ENCODE measurements at regions not wholly inside any gene's neighbourhood (a gene's known extent, or its start where the extent isn't known, plus 50 kb on each side); places are given as distances from the start of the nearest gene placed in this dataset.

- no peak for DNase-seq
Observed at GRCh38 chr4:56200275-56200674, 187.0 kb downstream of the AASDH start.

GRCh38 chr4:56198265-56198664 lies 189.0 kb downstream of the AASDH start:
- no peak for DNase-seq

DNA sequence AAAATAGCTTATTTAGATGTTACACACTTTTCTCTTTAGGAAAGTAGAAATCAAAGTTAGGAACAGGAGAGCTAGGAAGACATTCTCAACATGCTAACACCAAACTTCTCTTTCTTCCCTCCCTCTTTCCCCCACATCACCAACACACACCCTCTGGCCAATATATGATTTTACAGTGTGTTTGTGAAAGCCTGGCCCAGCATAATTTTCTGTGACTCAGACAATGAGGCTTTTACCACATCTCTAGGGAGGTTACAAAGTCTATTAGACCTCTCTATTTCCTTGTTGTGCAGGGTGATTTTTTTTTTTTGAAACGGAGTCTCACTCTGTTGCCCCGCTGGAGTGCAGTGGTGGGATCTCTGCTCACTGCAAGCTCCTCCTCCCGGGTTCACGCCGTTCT lies 189.9 kb downstream of the AASDH start:
- DNase-seq, result no peak

DNA sequence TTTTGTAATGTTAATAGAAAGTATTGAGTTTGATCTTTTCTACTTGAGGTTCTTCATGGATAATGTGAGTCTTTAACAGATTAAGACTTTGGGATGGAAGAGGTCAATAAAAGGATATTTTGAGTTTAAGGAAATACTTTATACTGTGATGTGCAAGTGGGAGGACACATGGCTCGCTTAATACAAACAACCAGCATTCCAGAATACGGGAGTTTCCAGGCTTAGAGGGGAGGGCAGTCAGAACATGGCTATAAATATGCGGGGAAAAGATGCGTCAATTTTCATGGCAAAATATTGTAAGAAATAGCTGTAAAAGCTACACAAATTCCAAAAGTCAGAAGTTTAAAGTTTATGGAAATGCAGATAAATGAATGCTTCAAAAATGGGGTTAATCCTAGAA lies 192.3 kb downstream of the AASDH start:
- no peak for DNase-seq

DNA sequence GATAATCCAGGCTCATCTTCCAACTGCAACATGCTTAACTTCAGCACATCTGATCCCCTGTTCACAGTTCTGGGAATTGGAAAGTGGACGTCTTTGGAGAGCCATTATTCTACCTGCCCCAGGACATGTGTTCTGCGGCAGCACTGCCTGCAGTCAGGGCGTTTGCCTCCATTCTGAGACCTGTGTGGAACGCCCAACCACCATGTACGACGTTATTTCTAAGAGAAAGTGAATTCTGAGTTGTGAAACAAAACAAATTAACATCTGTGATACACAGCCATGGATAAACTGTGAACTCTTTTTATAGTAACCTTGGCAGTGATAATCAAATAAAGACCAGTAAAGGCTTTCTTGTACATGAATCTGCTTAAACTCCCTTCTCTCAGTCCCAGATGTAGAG lies 195.8 kb downstream of the AASDH start:
- no peak for DNase-seq

GRCh38 chr4:56187688-56188087 lies 199.6 kb downstream of the AASDH start:
- no peak for DNase-seq

DNA sequence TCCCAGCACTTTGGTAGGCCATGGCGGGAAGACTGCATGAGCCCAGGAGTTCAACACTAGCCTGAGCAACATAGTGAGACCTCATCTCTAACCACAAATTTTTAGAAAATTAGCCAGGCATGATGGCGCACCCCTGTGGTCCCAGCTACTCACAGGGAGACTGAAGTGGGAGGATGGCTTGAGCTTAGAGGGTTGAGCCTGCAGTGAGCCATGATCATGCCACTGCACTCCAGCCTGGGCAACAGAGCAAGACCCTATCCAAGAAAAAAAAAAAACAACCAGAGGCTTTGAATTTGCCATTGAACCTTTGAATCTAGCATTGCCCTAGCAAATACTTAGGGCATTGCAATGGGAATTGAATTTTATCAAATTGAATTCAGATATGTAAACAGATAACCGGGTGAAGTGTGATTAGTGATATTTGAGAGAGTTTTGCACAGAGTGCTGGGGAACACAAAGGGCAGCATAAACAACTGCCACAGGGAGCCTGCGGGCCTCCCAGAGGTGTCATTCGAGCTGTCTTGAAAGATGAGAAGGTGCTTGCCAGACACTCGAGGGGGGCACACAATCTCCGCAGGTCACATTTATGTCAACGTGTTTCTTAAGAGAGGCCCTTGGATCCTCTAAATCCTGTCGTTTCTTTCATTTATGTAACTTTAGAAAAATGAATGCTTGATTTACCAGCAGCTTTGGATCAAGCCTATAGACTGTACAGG lies 200.3 kb downstream of the AASDH start:
- no peak for DNase-seq

DNA sequence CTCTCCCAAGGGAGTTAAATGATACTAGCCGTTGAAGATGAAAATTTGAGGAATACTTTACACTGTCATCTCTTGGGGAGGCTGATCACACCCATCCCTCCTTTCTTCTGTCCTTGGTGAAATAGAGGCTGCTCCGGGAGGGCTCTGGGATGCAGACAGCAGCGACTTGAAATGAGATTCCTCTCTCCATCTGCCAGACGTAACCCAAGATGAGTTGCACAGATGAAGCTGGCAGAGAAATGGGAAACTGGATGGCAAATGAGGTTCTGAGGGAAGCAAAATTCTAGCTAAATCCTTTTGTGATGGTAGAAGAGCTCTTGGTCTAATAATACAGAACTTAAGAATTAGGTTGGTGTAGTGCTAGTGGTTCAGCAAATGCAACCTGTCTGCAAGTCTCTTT lies 201.4 kb downstream of the AASDH start:
- no peak for DNase-seq

DNA sequence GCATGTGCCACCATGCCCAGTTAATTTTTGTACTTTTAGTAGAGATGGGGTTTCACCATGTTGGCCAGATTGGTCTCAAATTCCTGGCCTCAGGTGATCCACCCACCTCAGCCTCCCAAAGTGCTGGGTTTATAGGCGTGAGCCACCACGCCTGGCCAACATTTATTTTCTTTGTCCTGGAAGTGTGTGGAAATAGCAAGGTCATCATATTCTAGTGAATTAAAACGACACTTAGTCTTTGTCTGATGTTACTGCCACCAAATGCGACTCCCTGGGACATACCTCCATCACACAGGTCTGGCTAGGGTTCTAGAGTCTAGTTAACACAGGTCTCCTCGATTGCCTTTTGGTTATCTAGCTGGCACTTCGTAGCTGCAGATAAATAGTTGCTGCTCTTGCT lies 203.1 kb downstream of the AASDH start:
- DNase-seq, result no peak

DNA sequence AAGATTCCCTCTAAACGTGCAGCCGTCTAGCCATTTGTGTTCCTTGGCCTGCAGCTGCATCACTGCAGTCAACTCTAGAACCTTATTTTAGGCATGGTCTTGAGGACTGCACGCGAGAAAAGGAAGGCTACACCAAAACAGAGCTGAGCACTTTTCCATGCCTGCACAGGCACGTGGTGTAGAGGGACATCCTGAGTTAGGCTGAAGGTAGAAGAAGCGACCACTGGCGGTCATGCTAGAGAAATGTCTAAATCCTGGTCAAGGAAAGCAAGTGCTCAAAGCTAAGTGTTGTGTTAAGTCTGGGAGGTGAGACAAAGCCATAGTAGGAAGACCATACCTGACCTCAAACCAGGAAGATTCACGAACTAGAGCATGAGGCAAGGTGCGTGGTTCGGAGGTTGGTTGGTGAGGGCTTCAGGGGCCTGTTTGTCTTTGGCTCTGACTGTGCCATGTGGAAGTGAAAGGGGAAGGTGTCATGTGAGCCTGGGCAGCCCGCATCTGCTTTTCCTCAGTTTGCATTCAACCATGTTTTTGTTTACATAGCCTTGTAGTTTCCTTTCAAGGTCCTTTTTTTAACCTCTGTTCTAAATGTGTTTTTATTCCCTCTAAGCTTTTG lies 203.8 kb downstream of the AASDH start:
- no peak for DNase-seq

DNA sequence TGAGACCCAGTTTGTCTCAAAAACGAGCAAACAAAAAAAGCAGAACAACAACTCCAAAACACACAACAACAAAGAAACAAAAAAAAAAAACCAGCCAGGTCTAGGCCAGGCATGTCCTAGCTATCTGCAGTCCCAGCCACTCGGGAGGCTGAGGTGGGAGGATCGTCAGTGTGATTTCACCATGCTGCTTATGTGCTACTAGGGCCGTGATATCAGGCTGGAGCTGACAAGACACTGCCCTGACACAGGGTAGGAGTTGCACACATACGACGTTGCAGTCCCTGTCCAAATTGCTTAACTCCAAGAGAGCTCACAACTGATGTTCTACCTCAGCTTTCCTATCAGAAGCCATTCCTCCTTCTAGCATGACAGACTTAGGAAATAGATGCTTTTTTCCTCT lies 204.9 kb downstream of the AASDH start:
- no peak for DNase-seq

GRCh38 chr4:56181140-56181953 lies 205.9 kb downstream of the AASDH start:
- DNase-seq, result no peak

GRCh38 chr4:56169061-56169460 lies 218.2 kb downstream of the AASDH start:
- DNase-seq, result no peak

DNA sequence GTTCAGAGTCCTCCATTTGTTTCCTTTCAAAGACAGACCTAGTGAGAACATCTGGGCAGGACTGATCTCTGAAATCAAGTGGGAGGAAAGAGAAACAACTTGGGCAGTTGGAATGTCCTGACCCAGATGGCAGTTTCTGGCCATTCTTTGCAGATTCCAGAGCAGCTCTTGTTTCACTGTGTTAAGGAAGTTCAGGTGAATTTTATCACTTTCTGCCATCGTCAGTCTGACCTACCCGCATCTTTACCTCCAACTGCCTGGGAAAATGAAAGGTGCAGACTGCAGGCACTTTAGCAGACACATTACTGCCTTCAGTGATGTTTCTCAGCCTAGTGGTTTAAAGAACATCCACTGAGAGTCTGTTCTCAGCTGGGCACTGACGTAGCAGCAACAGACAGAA lies 216.2 kb downstream of the CEP135 start:
- DNase-seq, result no peak

DNA sequence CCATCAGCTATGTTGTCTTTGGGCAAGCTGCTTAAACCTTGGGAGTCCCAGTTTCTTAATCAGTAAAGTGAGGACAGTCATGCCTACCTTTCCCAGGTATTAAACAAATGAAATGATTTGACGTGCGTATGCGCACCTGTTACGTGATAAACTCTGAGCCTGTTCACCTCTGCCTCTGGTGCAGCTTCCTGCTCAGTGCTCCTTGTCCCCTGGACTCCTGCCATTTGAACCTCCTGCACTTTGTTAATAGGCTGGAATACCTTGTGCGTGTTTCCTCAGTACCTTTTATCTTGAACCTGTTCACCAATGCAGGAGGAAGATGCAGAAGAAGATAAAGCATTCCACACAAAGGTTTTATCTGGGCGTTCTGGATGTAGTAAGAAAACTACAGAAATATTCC lies 211.9 kb downstream of the CEP135 start:
- DNase-seq, result no peak

- no peak for DNase-seq
Observed at GRCh38 chr4:56158483-56158882, 209.7 kb downstream of the CEP135 start.

DNA sequence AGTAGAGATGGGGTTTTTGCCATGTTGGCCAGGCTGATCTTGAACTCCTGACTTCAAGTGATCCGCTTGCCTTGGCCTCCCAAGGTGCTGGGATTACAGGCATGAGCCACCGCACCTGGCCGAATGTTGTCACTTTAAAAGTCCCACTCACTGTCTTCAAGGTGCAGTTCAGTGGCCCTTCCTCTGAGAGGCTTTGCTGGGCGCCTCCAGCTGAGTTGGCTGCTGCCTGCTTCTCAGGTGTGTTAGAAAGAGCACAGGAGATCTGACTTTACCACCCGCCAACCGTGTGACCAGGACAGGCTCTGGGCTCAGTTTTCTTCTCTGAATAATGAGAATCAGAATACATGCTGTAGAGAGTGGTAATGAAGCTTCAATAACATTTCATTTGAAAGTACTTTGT lies 207.4 kb downstream of the CEP135 start:
- no peak for DNase-seq

GRCh38 chr4:56155432-56155831 lies 206.7 kb downstream of the CEP135 start:
- DNase-seq, result no peak

GRCh38 chr4:56149591-56149990 lies 200.8 kb downstream of the CEP135 start:
- no peak for DNase-seq

DNA sequence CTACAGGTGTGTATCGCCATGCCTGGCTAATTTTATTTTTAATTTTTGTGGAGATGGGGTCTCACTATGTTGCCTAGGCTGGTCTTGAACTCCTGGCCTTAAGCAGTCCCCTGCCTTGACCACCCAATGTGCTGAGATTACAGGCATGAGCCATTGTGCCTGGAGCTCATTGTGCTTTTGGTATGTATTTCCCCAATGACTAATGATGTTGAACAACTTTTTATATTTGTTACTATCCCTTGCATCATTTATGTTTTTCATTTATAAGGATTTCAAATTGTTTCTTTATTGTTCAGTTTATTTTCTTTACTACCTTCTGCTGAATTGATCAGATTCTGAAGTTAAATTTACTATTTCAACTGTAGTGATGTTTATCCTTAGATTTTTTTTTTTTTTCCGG lies 199.7 kb downstream of the CEP135 start:
- no peak for DNase-seq

DNA sequence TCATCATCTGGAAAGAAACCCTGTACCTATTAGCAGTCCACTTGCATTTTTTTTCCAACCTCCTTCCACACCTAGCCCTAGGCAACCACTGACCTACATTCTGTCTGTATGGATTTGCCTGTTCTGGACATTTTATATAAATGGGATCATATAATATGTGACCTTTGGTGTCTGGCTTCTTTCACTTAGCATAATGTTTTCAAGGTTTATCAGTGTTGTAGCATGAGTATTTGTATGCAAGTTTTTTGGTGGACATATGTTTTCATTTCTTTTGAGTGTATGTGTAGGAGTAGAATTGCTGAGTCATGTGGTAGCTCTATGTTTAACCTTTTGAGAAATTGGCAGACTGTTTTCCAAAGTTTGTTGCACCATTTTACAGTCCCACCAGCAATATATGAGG lies 198.6 kb downstream of the CEP135 start:
- no peak for DNase-seq

DNA sequence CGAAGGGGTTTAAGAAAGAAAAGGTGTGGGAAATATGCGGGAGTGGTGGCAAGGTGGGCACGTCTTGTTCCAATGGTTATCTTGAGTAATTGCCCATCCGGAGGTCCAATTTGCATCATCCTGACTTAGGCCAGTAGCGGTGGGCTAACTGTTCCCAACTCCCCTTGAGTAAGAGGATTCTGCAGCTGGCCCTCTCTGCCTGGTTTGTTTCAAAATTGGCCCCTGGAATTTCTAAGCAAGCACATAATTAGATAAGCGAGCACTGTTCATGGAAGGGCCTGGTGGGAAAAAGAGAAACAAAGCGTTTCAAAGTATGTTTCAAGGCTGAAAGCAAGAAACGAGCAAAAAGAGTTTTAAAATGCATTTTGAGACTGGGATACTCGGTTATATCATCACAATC lies 198.2 kb downstream of the CEP135 start:
- DNase-seq, result no peak

DNA sequence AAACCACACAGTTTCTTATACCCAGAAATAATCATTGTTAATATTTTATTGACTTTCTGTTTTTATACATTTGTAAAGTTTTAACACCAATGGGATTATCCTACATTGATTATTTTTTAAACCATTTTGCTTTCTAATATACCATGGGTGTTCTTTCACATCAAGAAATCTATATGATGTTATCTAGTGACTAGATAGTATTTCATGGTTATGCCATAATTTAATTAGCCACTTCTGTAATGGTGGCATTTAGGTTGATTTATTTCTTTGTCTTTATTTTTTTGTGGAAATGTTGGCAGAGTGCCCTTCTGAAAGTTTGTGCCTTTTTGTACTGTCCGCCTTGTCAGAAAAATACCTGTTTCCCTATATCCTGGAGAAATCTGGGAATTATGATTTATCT lies 193.3 kb downstream of the CEP135 start:
- DNase-seq, result no peak

- DNase-seq, result no peak
Observed at GRCh38 chr4:56139241-56139827, 190.6 kb downstream of the CEP135 start.

All from NCI-H1092 (cell line).